GM12878 (cell line): ENCODE measurements at regions not wholly inside any gene's neighbourhood (a gene's known extent, or its start where the extent isn't known, plus 50 kb on each side); places are given as distances from the start of the nearest gene placed in this dataset.

ENCODE experiments used
- ATAC-seq: fragments of 200-7000 bp; cut with Tn5 transposase; 3 replicates; pipeline ENCODE4 v1.9.1; 2020; ENCODE audit warnings: mild to moderate bottlenecking, moderate library complexity
- BruUV-seq: library from RNA; stranded (reverse); fragments of 400-500 nt; replicated peaks from 2 replicates; lab custom pipeline; 2021; lab: Mats Ljungman, UMichigan
- CTCF ChIA-PET: fragments of 300-600 bp; sonication (Branson Sonifier 250); formaldehyde crosslinking; extraction: SDS; loops from one replicate; lab custom pipeline; 2021; ENCODE audit warnings: inconsistent platforms; lab: Yijun Ruan, JAX
- POLR2A ChIA-PET: fragments of 350-600 bp; formaldehyde crosslinking; extraction: SDS; loops from one replicate; lab custom pipeline; 2021; ENCODE audit warnings: inconsistent platforms; lab: Charles Lee
- RAD21 ChIA-PET: fragments of 300-600 bp; sonication (Branson Sonifier 250); formaldehyde crosslinking; loops from one replicate; lab custom pipeline; 2023; ENCODE audit warnings: antibody characterized with exemption; ENCODE audit not compliant: unreplicated experiment; lab: Charles Lee
- SMC1A ChIA-PET: fragments of 300-600 bp; sonication (Branson Sonifier 250); formaldehyde crosslinking; loops from one replicate; lab custom pipeline; 2023; ENCODE audit not compliant: unreplicated experiment, uncharacterized antibody; lab: Charles Lee
- DNase-seq: peaks from one replicate; pipeline ENCODE4 v3.0.0-alpha.2; 2011; ENCODE audit warnings: low read depth, low spot score
- FAIRE-seq: peaks from 3 replicates; lab custom pipeline; 2011; peaks lifted over from hg19 to GRCh38; lab: Jason Lieb, UNC
- H2AFZ ChIP-seq: 2 replicates; pipeline ENCODE4 v1.6.0; 2011; ENCODE audit warnings: low read depth, low read length, control low read depth; ENCODE audit not compliant: control insufficient read depth
- H3K27ac ChIP-seq: 2 replicates; pipeline ENCODE4 v1.5.1; 2011; ENCODE audit warnings: control low read depth; ENCODE audit not compliant: control insufficient read depth, insufficient read depth
- H3K27me3 ChIP-seq, 2 experiments: replicated peaks in 1 of 2; 2 replicates each; pipeline versions ENCODE4 v1.6.0 to v1.6.1; 2011; ENCODE audit warnings: low read length in 1 of 2; ENCODE audit not compliant: control insufficient read depth in 2 of 2, insufficient read depth in 2 of 2
- H3K36me3 ChIP-seq, 2 experiments: 2 replicates each; pipeline ENCODE4 v1.5.1; 2011; ENCODE audit warnings: low read length in 1 of 2; ENCODE audit not compliant: control insufficient read depth in 2 of 2, insufficient read depth in 2 of 2
- H3K4me1 ChIP-seq: 2 replicates; pipeline ENCODE4 v1.6.1; 2011; ENCODE audit warnings: mild to moderate bottlenecking, low read length, moderate library complexity, mixed read lengths; ENCODE audit not compliant: control insufficient read depth, insufficient read depth
- H3K4me2 ChIP-seq: 2 replicates; pipeline ENCODE4 v1.6.0; 2011; ENCODE audit warnings: control low read depth; ENCODE audit not compliant: control insufficient read depth, insufficient read depth
- H3K4me3 ChIP-seq: fragments of 200-600 bp; sonication (generic); 2 replicates; pipeline ENCODE4 v1.5.1; 2016
- H3K79me2 ChIP-seq: 2 replicates; pipeline ENCODE4 v1.6.0; 2011; ENCODE audit warnings: low read length; ENCODE audit not compliant: control insufficient read depth, insufficient read depth
- H3K9ac ChIP-seq: 2 replicates; pipeline ENCODE4 v1.8.0; 2011; ENCODE audit warnings: low read length, control low read depth, mixed read lengths; ENCODE audit not compliant: control insufficient read depth, insufficient read depth
- H3K9me3 ChIP-seq: replicated peaks from 3 replicates; pipeline ENCODE4 v1.5.1; 2011; ENCODE audit warnings: mild to moderate bottlenecking, low read length; ENCODE audit not compliant: control insufficient read depth, insufficient read depth
- H4K20me1 ChIP-seq: 2 replicates; pipeline ENCODE4 v1.6.0; 2011; ENCODE audit not compliant: control insufficient read depth, insufficient read depth
- EED ChIP-seq: sonication (generic); IDR thresholded peaks from 2 replicates; pipeline ENCODE4 v1.6.1; 2016; ENCODE audit warnings: antibody characterized with exemption, low read depth
- FOS ChIP-seq: IDR thresholded peaks from 3 replicates; pipeline ENCODE4 v1.6.1; 2011; ENCODE audit warnings: borderline replicate concordance; ENCODE audit not compliant: insufficient read length; ENCODE audit errors: extremely low read depth
- GATAD2B ChIP-seq: fragments of 450-650 bp; conservative IDR thresholded peaks from 2 replicates; pipeline ENCODE4 v1.6.1; 2017; ENCODE audit warnings: low read depth, mild to moderate bottlenecking, moderate library complexity
- HDGF ChIP-seq: fragments of 450-650 bp; IDR thresholded peaks from 2 replicates; pipeline ENCODE4 v1.6.1; 2016; ENCODE audit warnings: antibody characterized with exemption
- PAX5 ChIP-seq: IDR thresholded peaks from 2 replicates; pipeline ENCODE4 v1.6.1; 2011; ENCODE audit warnings: low read depth, low read length, borderline replicate concordance
- PAX8 ChIP-seq: fragments of 450-650 bp; IDR thresholded peaks from 2 replicates; pipeline ENCODE4 v1.6.1; 2017; ENCODE audit warnings: mild to moderate bottlenecking, moderate library complexity
- SREBF1 ChIP-seq: IDR thresholded peaks from 2 replicates; pipeline ENCODE4 v1.6.1; 2012; ENCODE audit warnings: mild to moderate bottlenecking, low read length
- TAF1 ChIP-seq: IDR thresholded peaks from 2 replicates; pipeline ENCODE4 v1.6.1; 2011; ENCODE audit warnings: mild to moderate bottlenecking, low read depth, low read length, borderline replicate concordance
- WRNIP1 ChIP-seq: IDR thresholded peaks from 2 replicates; pipeline ENCODE4 v1.6.1; 2011; ENCODE audit warnings: low read depth, low read length, improper control_type of control experiment, borderline replicate concordance
- YY1 ChIP-seq: IDR thresholded peaks from 2 replicates; pipeline ENCODE4 v1.6.1; 2011; ENCODE audit warnings: low read depth, mild to moderate bottlenecking, low read length
- ZNF207 ChIP-seq: fragments of 450-650 bp; IDR thresholded peaks from 2 replicates; pipeline ENCODE4 v1.6.1; 2014; ENCODE audit warnings: antibody characterized with exemption, mild to moderate bottlenecking, borderline replicate concordance
- WGBS: methylation state at CpG from one replicate; pipeline ENCODE4 v1.1.6; 2016; ENCODE audit warnings: low lambda C conversion rate; ENCODE audit not compliant: insufficient replicate concordance, insufficient coverage; ENCODE audit errors: missing lambda C conversion rate; 5-methylcytosine and 5-hydroxymethylcytosine counted together
- in situ Hi-C: fragments of 300-500 bp; cut with MboI; formaldehyde crosslinking; loops from 9 replicates; pipeline ENCODE4 v1.14.3; 2018; ENCODE audit warnings: mixed read lengths
- intact Hi-C: fragments of 100-400 bp; cut with micrococcal nuclease; formaldehyde crosslinking; loops from one replicate; pipeline ENCODE4 v1.14.2; 2022; ENCODE audit not compliant: unreplicated experiment
- TF ChIP-seq, protein P1 (sequence below): fragments of 450-650 bp; formaldehyde crosslinking; IDR thresholded peaks from 2 replicates; pipeline ENCODE4 v1.4.0; 2022; ENCODE audit warnings: mild to moderate bottlenecking, moderate library complexity
- TF ChIP-seq, protein P2 (sequence below): fragments of 450-650 bp; IDR thresholded peaks from 2 replicates; pipeline ENCODE4 v1.6.1; 2016; ENCODE audit warnings: mild to moderate bottlenecking, moderate library complexity, borderline replicate concordance
- TF ChIP-seq, protein P3 (sequence below): fragments of 150-350 bp; IDR thresholded peaks from 2 replicates; pipeline ENCODE4 v1.6.1; 2016; ENCODE audit warnings: low read depth, low read length

DNA sequence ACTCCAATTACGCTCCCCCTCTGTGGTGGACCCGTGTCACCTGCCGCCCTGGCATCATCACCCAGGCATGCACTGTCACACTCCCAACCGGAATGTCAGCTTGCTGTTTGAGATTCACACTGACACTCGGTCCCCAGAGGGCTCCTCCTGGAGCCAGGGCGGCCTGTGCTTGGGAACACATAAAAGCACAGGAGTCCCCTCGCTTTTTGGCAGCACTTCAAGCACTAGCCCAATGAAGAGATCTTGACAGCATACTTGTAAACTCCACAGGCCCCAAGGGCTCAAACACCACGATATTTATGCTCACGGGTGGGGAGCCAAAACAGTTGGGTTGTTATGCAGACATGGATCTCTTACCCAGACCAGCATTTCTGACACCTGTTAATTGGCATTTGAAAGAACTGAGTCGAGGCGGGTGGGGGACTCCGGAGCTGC, 90.8 kb upstream of the EGFLAM start (continued):
- TF ChIP-seq TAF1: no peak

DNA sequence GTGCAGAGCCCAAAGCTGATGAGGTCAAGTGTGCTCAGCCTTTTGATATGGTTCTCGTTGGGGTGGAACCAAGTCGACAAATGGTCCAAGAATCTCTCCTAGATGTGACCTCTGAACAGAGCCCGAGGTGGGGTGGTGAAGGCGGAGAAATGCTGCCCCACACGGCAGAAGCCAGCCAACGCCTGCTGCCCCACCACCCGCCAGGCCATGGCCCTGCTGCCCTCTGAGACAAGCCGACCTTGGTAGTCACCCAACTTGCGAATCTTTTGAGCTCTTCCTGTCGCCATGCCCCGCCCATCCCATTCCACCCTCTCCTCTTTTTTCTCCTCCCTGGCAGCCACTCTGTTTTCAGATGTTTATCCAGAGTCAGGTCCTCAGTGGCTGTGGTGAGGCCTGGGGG, 91.5 kb upstream of the EGFLAM start:
- BruUV-seq: no TSS peak
- no peaks in the 10 kb centered on the region for H3K9me3 ChIP-seq
- in situ Hi-C loops: no loop called here
- no peak overlapping the region for H3K4me2 ChIP-seq
- H3K27me3 ChIP-seq: no peaks in the 10 kb centered on the region
- intact Hi-C loops: no loop called here
- no peaks in the 10 kb centered on the region for H3K36me3 ChIP-seq
- SMC1A ChIA-PET: no interaction called here
- H2AFZ ChIP-seq: no peak overlapping the region
- FAIRE-seq: no peak
- no peak for DNase-seq
- ATAC-seq: no peak
- RAD21 ChIA-PET: no interaction called here
- POLR2A ChIA-PET: no interaction called here
- H3K79me2 ChIP-seq: no peaks in the 10 kb centered on the region
- 30% methylated on average over 11 of the region's 11 CpGs for WGBS
- no peak overlapping the region for H3K4me3 ChIP-seq
- CTCF ChIA-PET: no interaction called here
- no peaks in the 10 kb centered on the region for H3K4me1 ChIP-seq
- no peak overlapping the region for H3K9ac ChIP-seq
- H3K27ac ChIP-seq: no peak overlapping the region
- H4K20me1 ChIP-seq: no peaks in the 10 kb centered on the region
- TF ChIP-seq GATAD2B: no peak
- TF ChIP-seq WRNIP1: no peak
- no peak for TF ChIP-seq YY1
- no peak for TF ChIP-seq ZNF207
- no peak for TF ChIP-seq FOS
- TF ChIP-seq HDGF: no peak
- TF ChIP-seq, protein P1, sequence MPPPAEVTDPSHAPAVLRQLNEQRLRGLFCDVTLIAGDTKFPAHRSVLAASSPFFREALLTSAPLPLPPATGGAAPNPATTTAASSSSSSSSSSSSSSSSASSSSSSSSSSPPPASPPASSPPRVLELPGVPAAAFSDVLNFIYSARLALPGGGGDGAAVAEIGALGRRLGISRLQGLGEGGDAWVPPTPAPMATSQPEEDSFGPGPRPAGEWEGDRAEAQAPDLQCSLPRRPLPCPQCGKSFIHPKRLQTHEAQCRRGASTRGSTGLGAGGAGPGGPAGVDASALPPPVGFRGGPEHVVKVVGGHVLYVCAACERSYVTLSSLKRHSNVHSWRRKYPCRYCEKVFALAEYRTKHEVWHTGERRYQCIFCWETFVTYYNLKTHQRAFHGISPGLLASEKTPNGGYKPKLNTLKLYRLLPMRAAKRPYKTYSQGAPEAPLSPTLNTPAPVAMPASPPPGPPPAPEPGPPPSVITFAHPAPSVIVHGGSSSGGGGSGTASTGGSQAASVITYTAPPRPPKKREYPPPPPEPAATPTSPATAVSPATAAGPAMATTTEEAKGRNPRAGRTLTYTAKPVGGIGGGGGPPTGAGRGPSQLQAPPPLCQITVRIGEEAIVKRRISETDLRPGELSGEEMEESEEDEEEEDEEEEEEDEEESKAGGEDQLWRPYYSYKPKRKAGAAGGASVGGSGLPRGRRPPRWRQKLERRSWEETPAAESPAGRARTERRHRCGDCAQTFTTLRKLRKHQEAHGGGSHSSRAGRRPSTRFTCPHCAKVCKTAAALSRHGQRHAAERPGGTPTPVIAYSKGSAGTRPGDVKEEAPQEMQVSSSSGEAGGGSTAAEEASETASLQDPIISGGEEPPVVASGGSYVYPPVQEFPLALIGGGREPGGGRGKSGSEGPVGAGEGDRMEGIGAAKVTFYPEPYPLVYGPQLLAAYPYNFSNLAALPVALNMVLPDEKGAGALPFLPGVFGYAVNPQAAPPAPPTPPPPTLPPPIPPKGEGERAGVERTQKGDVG: no peak
- TF ChIP-seq, protein P2, sequence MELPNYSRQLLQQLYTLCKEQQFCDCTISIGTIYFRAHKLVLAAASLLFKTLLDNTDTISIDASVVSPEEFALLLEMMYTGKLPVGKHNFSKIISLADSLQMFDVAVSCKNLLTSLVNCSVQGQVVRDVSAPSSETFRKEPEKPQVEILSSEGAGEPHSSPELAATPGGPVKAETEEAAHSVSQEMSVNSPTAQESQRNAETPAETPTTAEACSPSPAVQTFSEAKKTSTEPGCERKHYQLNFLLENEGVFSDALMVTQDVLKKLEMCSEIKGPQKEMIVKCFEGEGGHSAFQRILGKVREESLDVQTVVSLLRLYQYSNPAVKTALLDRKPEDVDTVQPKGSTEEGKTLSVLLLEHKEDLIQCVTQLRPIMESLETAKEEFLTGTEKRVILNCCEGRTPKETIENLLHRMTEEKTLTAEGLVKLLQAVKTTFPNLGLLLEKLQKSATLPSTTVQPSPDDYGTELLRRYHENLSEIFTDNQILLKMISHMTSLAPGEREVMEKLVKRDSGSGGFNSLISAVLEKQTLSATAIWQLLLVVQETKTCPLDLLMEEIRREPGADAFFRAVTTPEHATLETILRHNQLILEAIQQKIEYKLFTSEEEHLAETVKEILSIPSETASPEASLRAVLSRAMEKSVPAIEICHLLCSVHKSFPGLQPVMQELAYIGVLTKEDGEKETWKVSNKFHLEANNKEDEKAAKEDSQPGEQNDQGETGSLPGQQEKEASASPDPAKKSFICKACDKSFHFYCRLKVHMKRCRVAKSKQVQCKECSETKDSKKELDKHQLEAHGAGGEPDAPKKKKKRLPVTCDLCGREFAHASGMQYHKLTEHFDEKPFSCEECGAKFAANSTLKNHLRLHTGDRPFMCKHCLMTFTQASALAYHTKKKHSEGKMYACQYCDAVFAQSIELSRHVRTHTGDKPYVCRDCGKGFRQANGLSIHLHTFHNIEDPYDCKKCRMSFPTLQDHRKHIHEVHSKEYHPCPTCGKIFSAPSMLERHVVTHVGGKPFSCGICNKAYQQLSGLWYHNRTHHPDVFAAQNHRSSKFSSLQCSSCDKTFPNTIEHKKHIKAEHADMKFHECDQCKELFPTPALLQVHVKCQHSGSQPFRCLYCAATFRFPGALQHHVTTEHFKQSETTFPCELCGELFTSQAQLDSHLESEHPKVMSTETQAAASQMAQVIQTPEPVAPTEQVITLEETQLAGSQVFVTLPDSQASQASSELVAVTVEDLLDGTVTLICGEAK: no peak
- no peak for TF ChIP-seq PAX8
- no peak for TF ChIP-seq SREBF1
- no peak for TF ChIP-seq PAX5
- TF ChIP-seq, protein P3, sequence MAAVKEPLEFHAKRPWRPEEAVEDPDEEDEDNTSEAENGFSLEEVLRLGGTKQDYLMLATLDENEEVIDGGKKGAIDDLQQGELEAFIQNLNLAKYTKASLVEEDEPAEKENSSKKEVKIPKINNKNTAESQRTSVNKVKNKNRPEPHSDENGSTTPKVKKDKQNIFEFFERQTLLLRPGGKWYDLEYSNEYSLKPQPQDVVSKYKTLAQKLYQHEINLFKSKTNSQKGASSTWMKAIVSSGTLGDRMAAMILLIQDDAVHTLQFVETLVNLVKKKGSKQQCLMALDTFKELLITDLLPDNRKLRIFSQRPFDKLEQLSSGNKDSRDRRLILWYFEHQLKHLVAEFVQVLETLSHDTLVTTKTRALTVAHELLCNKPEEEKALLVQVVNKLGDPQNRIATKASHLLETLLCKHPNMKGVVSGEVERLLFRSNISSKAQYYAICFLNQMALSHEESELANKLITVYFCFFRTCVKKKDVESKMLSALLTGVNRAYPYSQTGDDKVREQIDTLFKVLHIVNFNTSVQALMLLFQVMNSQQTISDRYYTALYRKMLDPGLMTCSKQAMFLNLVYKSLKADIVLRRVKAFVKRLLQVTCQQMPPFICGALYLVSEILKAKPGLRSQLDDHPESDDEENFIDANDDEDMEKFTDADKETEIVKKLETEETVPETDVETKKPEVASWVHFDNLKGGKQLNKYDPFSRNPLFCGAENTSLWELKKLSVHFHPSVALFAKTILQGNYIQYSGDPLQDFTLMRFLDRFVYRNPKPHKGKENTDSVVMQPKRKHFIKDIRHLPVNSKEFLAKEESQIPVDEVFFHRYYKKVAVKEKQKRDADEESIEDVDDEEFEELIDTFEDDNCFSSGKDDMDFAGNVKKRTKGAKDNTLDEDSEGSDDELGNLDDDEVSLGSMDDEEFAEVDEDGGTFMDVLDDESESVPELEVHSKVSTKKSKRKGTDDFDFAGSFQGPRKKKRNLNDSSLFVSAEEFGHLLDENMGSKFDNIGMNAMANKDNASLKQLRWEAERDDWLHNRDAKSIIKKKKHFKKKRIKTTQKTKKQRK: no peak
- no peak for TF ChIP-seq EED
